CD4-positive, CD25-positive, alpha-beta regulatory T cell (primary cell): ENCODE measurements at regions not wholly inside any gene's neighbourhood (a gene's known extent, or its start where the extent isn't known, plus 50 kb on each side); places are given as distances from the start of the nearest gene placed in this dataset.

Source experiments
- ATAC-seq, 2 donors: fragments of 150-1000 bp; cut with Tn5 transposase; one replicate each; pipeline ENCODE4 v1.10.0; 2021; ENCODE audit warnings: low read depth in 2 of 2, moderate number of reproducible peaks in 2 of 2, moderate library complexity in 1 of 2
- DNase-seq, 3 donors: peaks; one replicate each; pipeline versions ENCODE4 v3.0.0 to v3.0.0-alpha.2; 2012 to 2022; ENCODE audit warnings: mixed read lengths in 1 of 3
- H3K27ac ChIP-seq: one replicate; pipeline ENCODE4 v1.7.0; 2013; ENCODE audit warnings: mild to moderate bottlenecking, low read length; ENCODE audit not compliant: insufficient read depth, poor library complexity, severe bottlenecking
- H3K27me3 ChIP-seq: one replicate; pipeline ENCODE4 v1.7.0; 2013; ENCODE audit warnings: low read length; ENCODE audit not compliant: control insufficient read depth, insufficient read depth
- H3K36me3 ChIP-seq: one replicate; pipeline ENCODE4 v1.7.0; 2013; ENCODE audit warnings: mild to moderate bottlenecking, low read length, moderate library complexity; ENCODE audit not compliant: control insufficient read depth, insufficient read depth
- H3K4me1 ChIP-seq: 2 replicates; pipeline ENCODE4 v1.7.0; 2013; ENCODE audit warnings: mild to moderate bottlenecking, low read length; ENCODE audit not compliant: insufficient read depth, control insufficient read depth, poor library complexity, severe bottlenecking
- H3K4me3 ChIP-seq: one replicate; pipeline ENCODE4 v1.7.0; 2013; ENCODE audit warnings: low read depth, mild to moderate bottlenecking, low read length, moderate library complexity
- H3K9me3 ChIP-seq, 2 experiments: 1 replicate in 1 of 2; 2 replicates in 1 of 2; pipeline ENCODE4 v1.7.0; 2013; ENCODE audit warnings: low read length in 2 of 2, mild to moderate bottlenecking in 1 of 2, moderate library complexity in 1 of 2; ENCODE audit not compliant: control insufficient read depth in 2 of 2
- H3K27ac Mint-ChIP-seq, 3 donors: one replicate each; pipeline ENCODE4 v1.8.0; 2020 to 2022; ENCODE audit warnings: mild to moderate bottlenecking in 3 of 3, mixed read lengths in 3 of 3, moderate library complexity in 2 of 3
- H3K27me3 Mint-ChIP-seq: one replicate; pipeline ENCODE4 v1.8.0; 2022; ENCODE audit warnings: mild to moderate bottlenecking, mixed read lengths
- H3K36me3 Mint-ChIP-seq: one replicate; pipeline ENCODE4 v1.8.0; 2020; ENCODE audit warnings: mixed read lengths
- H3K4me1 Mint-ChIP-seq, 4 donors: one replicate each; pipeline ENCODE4 v1.8.0; 2020 to 2022; ENCODE audit warnings: mixed read lengths in 4 of 4, mild to moderate bottlenecking in 1 of 4
- H3K4me3 Mint-ChIP-seq, 4 donors: one replicate each; pipeline ENCODE4 v1.8.0; 2020 to 2022; ENCODE audit warnings: mild to moderate bottlenecking in 4 of 4, mixed read lengths in 4 of 4, moderate library complexity in 3 of 4
- H3K9me3 Mint-ChIP-seq, 7 donors: one replicate each; pipeline ENCODE4 v1.8.0; 2020 to 2022; ENCODE audit warnings: mixed read lengths in 7 of 7, mild to moderate bottlenecking in 3 of 7, moderate library complexity in 2 of 7

- no peaks in the 10 kb centered on the region for H3K27me3 ChIP-seq
- Mint-ChIP-seq H3K4me1 (no peaks in the 10 kb centered on the region), H3K9me3 (peaks cover 0 to 2% (median 0%) of the 10 kb centered on the region in 7 donors), H3K27me3 (no peaks in the 10 kb centered on the region), H3K4me3 (no peak overlapping the region), H3K36me3 (no peaks in the 10 kb centered on the region), H3K27ac (no peak overlapping the region)
- no peaks in the 10 kb centered on the region for H3K36me3 ChIP-seq
- DNase-seq (no peak), ATAC-seq (no peak)
- H3K4me1 ChIP-seq = no peaks in the 10 kb centered on the region
- no peak overlapping the region for H3K27ac ChIP-seq
- no peaks in the 10 kb centered on the region for H3K9me3 ChIP-seq
- H3K4me3 ChIP-seq = no peak overlapping the region
Observed at GRCh38 chr7:13414181-13414580, 575.3 kb downstream of the ETV1 start.

- H3K36me3 ChIP-seq = no peaks in the 10 kb centered on the region
- Mint-ChIP-seq H3K9me3 (peaks cover 0 to 2% (median 0%) of the 10 kb centered on the region in 7 donors), H3K4me1 (no peaks in the 10 kb centered on the region), H3K4me3 (no peak overlapping the region), H3K27ac (no peak overlapping the region), H3K36me3 (no peaks in the 10 kb centered on the region), H3K27me3 (no peaks in the 10 kb centered on the region)
- no peak overlapping the region for H3K27ac ChIP-seq
- no peaks in the 10 kb centered on the region for H3K4me1 ChIP-seq
- H3K4me3 ChIP-seq = no peak overlapping the region
- no peaks in the 10 kb centered on the region for H3K9me3 ChIP-seq
- DNase-seq (no peak), ATAC-seq (no peak)
- H3K27me3 ChIP-seq = no peaks in the 10 kb centered on the region
Observed at GRCh38 chr7:13414661-13415107, 574.8 kb downstream of the ETV1 start.

GRCh38 chr7:13416071-13416470 lies 573.4 kb downstream of the ETV1 start:
- DNase-seq (no peak), ATAC-seq (no peak)
- peaks cover 0 to 3% (median 0%) of the 10 kb centered on the region in 7 donors for H3K9me3 Mint-ChIP-seq

GRCh38 chr7:13416544-13416943 lies 572.9 kb downstream of the ETV1 start:
- H3K9me3 Mint-ChIP-seq = peaks cover 0 to 7% (median 0%) of the 10 kb centered on the region in 7 donors
- Histone ChIP-seq H3K4me3 (no peak overlapping the region), H3K27me3 (no peaks in the 10 kb centered on the region), H3K9me3 (no peaks in the 10 kb centered on the region), H3K36me3 (no peaks in the 10 kb centered on the region), H3K4me1 (no peaks in the 10 kb centered on the region), H3K27ac (no peak overlapping the region)
- H3K27ac Mint-ChIP-seq = no peak overlapping the region
- no peak for ATAC-seq
- no peak for DNase-seq
- no peaks in the 10 kb centered on the region for H3K36me3 Mint-ChIP-seq
- H3K4me3 Mint-ChIP-seq = no peak overlapping the region
- no peaks in the 10 kb centered on the region for H3K4me1 Mint-ChIP-seq
- no peaks in the 10 kb centered on the region for H3K27me3 Mint-ChIP-seq

More at GRCh38 chr7:13416071-13416470, 573.4 kb downstream of the ETV1 start:
- Histone ChIP-seq H3K4me1 (no peaks in the 10 kb centered on the region), H3K36me3 (no peaks in the 10 kb centered on the region), H3K4me3 (no peak overlapping the region), H3K27me3 (no peaks in the 10 kb centered on the region), H3K27ac (no peak overlapping the region), H3K9me3 (no peaks in the 10 kb centered on the region)
- no peaks in the 10 kb centered on the region for H3K4me1 Mint-ChIP-seq
- no peaks in the 10 kb centered on the region for H3K27me3 Mint-ChIP-seq
- no peaks in the 10 kb centered on the region for H3K36me3 Mint-ChIP-seq
- no peak overlapping the region for H3K4me3 Mint-ChIP-seq
- H3K27ac Mint-ChIP-seq = no peak overlapping the region

- no peaks in the 10 kb centered on the region for H3K36me3 Mint-ChIP-seq
- no peak overlapping the region for H3K4me3 Mint-ChIP-seq
- no peaks in the 10 kb centered on the region for H3K27me3 Mint-ChIP-seq
- no peak overlapping the region for H3K4me3 ChIP-seq
- no peaks in the 10 kb centered on the region for H3K27me3 ChIP-seq
- no peak overlapping the region for H3K27ac ChIP-seq
- H3K4me1 ChIP-seq = no peaks in the 10 kb centered on the region
- H3K27ac Mint-ChIP-seq = no peak overlapping the region
- DNase-seq (no peak), ATAC-seq (no peak)
- peaks cover 0 to 12% (median 2%) of the 10 kb centered on the region in 7 donors for H3K9me3 Mint-ChIP-seq
- H3K36me3 ChIP-seq = no peaks in the 10 kb centered on the region
- no peaks in the 10 kb centered on the region for H3K9me3 ChIP-seq
- H3K4me1 Mint-ChIP-seq = no peaks in the 10 kb centered on the region
Observed at GRCh38 chr7:13420726-13421125, 568.7 kb downstream of the ETV1 start.

GRCh38 chr7:13421776-13422175 lies 567.7 kb downstream of the ETV1 start:
- H3K27ac ChIP-seq = no peak overlapping the region
- H3K36me3 ChIP-seq = no peaks in the 10 kb centered on the region
- Mint-ChIP-seq H3K4me3 (no peak overlapping the region), H3K27ac (no peak overlapping the region), H3K4me1 (no peaks in the 10 kb centered on the region), H3K27me3 (no peaks in the 10 kb centered on the region), H3K36me3 (no peaks in the 10 kb centered on the region), H3K9me3 (peaks cover 0 to 12% (median 3%) of the 10 kb centered on the region in 7 donors)
- no peak for ATAC-seq
- no peaks in the 10 kb centered on the region for H3K4me1 ChIP-seq
- DNase-seq = no peak
- H3K4me3 ChIP-seq = no peak overlapping the region
- no peaks in the 10 kb centered on the region for H3K9me3 ChIP-seq
- no peaks in the 10 kb centered on the region for H3K27me3 ChIP-seq

- H3K9me3 ChIP-seq = no peaks in the 10 kb centered on the region
- H3K27me3 ChIP-seq = no peaks in the 10 kb centered on the region
- Mint-ChIP-seq H3K27me3 (no peaks in the 10 kb centered on the region), H3K36me3 (no peaks in the 10 kb centered on the region), H3K4me3 (no peak overlapping the region), H3K4me1 (no peaks in the 10 kb centered on the region), H3K27ac (no peak overlapping the region), H3K9me3 (peaks cover 0 to 5% (median 3%) of the 10 kb centered on the region in 7 donors)
- no peaks in the 10 kb centered on the region for H3K4me1 ChIP-seq
- H3K27ac ChIP-seq = no peak overlapping the region
- no peak for ATAC-seq
- H3K36me3 ChIP-seq = no peaks in the 10 kb centered on the region
- no peak overlapping the region for H3K4me3 ChIP-seq
- DNase-seq = no peak
Observed at GRCh38 chr7:13433946-13434345, 555.5 kb downstream of the ETV1 start.

GRCh38 chr7:13442226-13442625 lies 547.2 kb downstream of the ETV1 start:
- H3K27me3 ChIP-seq = no peaks in the 10 kb centered on the region
- H3K27ac Mint-ChIP-seq = no peak overlapping the region
- H3K4me1 Mint-ChIP-seq = no peaks in the 10 kb centered on the region
- no peaks in the 10 kb centered on the region for H3K4me1 ChIP-seq
- H3K9me3 ChIP-seq = no peaks in the 10 kb centered on the region
- no peak overlapping the region for H3K27ac ChIP-seq
- H3K4me3 Mint-ChIP-seq = no peak overlapping the region
- ATAC-seq (no peak), DNase-seq (no peak)
- no peaks in the 10 kb centered on the region for H3K36me3 Mint-ChIP-seq
- no peaks in the 10 kb centered on the region for H3K27me3 Mint-ChIP-seq
- peaks cover 0 to 4% (median 0%) of the 10 kb centered on the region in 7 donors for H3K9me3 Mint-ChIP-seq
- no peak overlapping the region for H3K4me3 ChIP-seq
- H3K36me3 ChIP-seq = no peaks in the 10 kb centered on the region
